ENCODE measurements at regions not wholly inside any gene's neighbourhood (a gene's known extent, or its start where the extent isn't known, plus 50 kb on each side); places are given as distances from the start of the nearest gene placed in this dataset.

DNA sequence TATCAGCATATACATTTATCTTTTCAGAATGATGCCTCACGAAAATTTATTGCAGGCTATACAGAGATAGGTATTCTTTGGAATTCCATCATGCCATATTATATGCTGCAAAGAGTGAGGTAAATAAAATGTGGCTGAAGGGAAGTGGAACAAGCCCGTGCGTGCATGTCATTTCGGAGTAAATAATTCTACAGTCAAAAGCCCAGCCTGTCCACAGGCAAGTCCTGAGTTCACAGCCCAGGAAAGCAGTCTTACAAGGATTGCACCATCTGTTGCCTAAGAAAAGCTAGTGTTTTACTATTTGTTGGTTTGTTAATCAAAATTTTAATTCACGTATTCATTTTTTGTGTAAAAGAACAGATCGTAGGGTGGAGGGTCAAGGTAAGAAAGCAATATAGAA is 292.4 kb upstream of the AKR1E2 start:
- Histone ChIP-seq H3K36me3 (no peaks in the 10 kb centered on the region), H3K27ac (no peak overlapping the region), H3K4me1 (no peaks in the 10 kb centered on the region), H3K27me3 (no peaks in the 10 kb centered on the region), H3K4me3 (replicated peaks in 1 of 3) (no peak overlapping the region), H3K9me3 (no peaks in the 10 kb centered on the region)
- no peak for DNase-seq
- WGBS, 2 donors: 93 to 95% methylated on average over 6 of the region's 6 CpGs
- intact Hi-C loops (cut with DNase I): no loop called here
- TF ChIP-seq POLR2A (IDR thresholded peaks at IDR 0.05): no peak
- TF ChIP-seq, protein P1, sequence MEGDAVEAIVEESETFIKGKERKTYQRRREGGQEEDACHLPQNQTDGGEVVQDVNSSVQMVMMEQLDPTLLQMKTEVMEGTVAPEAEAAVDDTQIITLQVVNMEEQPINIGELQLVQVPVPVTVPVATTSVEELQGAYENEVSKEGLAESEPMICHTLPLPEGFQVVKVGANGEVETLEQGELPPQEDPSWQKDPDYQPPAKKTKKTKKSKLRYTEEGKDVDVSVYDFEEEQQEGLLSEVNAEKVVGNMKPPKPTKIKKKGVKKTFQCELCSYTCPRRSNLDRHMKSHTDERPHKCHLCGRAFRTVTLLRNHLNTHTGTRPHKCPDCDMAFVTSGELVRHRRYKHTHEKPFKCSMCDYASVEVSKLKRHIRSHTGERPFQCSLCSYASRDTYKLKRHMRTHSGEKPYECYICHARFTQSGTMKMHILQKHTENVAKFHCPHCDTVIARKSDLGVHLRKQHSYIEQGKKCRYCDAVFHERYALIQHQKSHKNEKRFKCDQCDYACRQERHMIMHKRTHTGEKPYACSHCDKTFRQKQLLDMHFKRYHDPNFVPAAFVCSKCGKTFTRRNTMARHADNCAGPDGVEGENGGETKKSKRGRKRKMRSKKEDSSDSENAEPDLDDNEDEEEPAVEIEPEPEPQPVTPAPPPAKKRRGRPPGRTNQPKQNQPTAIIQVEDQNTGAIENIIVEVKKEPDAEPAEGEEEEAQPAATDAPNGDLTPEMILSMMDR (IDR thresholded peaks at IDR 0.05): no peak

DNA sequence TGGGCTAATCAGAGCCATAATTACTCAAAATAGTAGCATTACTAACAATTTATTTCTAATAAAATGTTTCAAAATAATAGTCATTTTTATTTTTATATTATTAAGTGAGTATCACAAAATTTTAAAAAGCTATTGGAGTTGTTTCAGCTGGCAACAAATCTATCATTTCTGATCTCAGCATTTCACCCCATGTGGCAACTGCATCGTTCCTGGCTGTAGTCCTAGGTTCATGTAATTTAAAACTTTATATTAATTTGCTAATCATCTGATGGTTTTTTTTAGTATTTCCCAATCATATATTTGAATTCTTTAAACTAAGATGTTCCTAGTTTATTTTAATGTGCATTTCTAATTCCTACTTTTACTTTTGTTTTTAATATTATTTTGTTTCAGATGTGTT is 293.0 kb upstream of the AKR1E2 start:
- H3K36me3 ChIP-seq: no peaks in the 10 kb centered on the region
- no peaks in the 10 kb centered on the region for H3K27me3 ChIP-seq
- no peaks in the 10 kb centered on the region for H3K4me1 ChIP-seq
- WGBS, 2 donors: 65 to 75% methylated on average over 1 of the region's 1 CpG
- TF ChIP-seq POLR2A (IDR thresholded peaks at IDR 0.05): no peak
- TF ChIP-seq, protein P1 (IDR thresholded peaks at IDR 0.05): no peak
- intact Hi-C loops (cut with DNase I): no loop called here
- no peak overlapping the region for H3K27ac ChIP-seq
- H3K4me3 ChIP-seq (replicated peaks in 1 of 3): no peak overlapping the region
- no peak for DNase-seq
- H3K9me3 ChIP-seq: no peaks in the 10 kb centered on the region

DNA sequence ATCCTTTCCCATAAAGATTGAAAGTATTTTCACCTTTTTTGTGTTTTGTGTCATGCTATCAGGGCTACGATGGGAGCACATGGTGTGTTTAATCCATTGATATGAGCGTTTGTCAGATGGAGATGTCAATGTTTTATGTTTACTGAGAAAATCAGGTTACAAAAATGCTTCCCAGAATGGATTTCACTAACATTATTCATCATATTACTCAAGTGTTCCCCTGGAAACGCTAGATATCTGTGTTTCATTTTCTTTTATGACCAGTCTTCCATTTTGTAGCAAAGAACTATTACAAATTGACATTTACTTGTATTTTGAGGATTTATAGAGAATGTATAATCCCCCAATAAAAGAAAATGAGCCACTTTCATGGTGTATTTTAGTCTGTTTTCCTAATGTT is 293.5 kb upstream of the AKR1E2 start:
- Histone ChIP-seq H3K4me1 (no peaks in the 10 kb centered on the region), H3K9me3 (no peaks in the 10 kb centered on the region), H3K4me3 (replicated peaks in 1 of 3) (no peak overlapping the region), H3K36me3 (no peaks in the 10 kb centered on the region), H3K27me3 (no peaks in the 10 kb centered on the region), H3K27ac (no peak overlapping the region)
- TF ChIP-seq, protein P1 (IDR thresholded peaks at IDR 0.05): no peak
- no peak for TF ChIP-seq POLR2A (IDR thresholded peaks at IDR 0.05)
- no peak for DNase-seq
- intact Hi-C loops (cut with DNase I): no loop called here
- 83 to 87% methylated on average over 3 of the region's 3 CpGs for WGBS, 2 donors

DNA sequence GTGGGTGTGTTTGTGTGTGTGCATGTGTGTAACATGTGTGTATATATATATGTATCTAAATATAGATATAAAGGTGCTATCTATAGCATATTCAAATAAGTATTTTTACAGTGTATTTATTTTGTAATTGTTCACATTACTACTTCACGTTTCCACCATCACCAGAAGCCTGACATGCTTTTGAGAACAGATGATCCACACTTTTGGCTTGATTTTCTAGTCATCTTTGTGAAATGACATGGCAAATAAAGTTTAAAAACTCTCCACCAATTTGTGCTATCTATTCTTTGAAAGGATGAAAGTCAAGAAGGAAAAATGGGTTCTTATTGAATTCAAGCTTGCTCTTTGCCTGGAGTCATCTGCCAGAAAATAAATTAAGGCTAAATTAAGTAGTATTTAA is 294.0 kb upstream of the AKR1E2 start:
- no peaks in the 10 kb centered on the region for H3K36me3 ChIP-seq
- 85% methylated on average over 1 of the region's 1 CpG for WGBS, 2 donors
- H3K4me1 ChIP-seq: no peaks in the 10 kb centered on the region
- no peak for DNase-seq
- H3K27me3 ChIP-seq: no peaks in the 10 kb centered on the region
- TF ChIP-seq POLR2A (IDR thresholded peaks at IDR 0.05): no peak
- TF ChIP-seq, protein P1 (IDR thresholded peaks at IDR 0.05): no peak
- intact Hi-C loops (cut with DNase I): no loop called here
- H3K4me3 ChIP-seq (replicated peaks in 1 of 3): no peak overlapping the region
- no peaks in the 10 kb centered on the region for H3K9me3 ChIP-seq
- H3K27ac ChIP-seq: no peak overlapping the region

DNA sequence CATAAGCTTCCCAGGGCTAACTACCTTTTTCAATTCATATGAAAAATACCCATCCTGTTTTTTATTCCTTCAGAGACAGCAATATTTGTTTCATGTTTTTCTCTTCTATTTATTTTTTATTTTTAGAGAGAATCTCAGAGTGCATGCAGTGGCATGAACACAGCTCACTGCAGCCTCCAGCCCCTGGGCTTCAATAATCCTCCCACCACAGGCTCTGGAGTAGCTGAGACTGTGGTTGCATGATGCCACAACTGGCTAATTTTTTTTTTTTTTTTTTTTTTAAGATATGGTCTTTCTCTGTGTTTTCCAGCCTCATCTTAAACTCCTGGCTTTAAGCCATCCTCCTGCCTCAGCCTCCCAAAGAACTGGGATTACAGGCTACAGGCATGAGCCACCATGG is 296.7 kb upstream of the AKR1E2 start:
- H3K36me3 ChIP-seq: no peaks in the 10 kb centered on the region
- DNase-seq: no peak
- H3K4me1 ChIP-seq: peaks cover 6 to 11% of the 10 kb centered on the region in 2 donors
- H3K4me3 ChIP-seq (replicated peaks in 1 of 3): no peak overlapping the region
- no peak for TF ChIP-seq POLR2A (IDR thresholded peaks at IDR 0.05)
- TF ChIP-seq, protein P1 (IDR thresholded peaks at IDR 0.05): no peak
- H3K27ac ChIP-seq: no peak overlapping the region
- no peaks in the 10 kb centered on the region for H3K9me3 ChIP-seq
- intact Hi-C loops (cut with DNase I): no loop called here
- no peaks in the 10 kb centered on the region for H3K27me3 ChIP-seq

Measured in thyroid gland (tissue), 4 donors.